ENCODE measurements at regions not wholly inside any gene's neighbourhood (a gene's known extent, or its start where the extent isn't known, plus 50 kb on each side); places are given as distances from the start of the nearest gene placed in this dataset.
"Not testable (repeated sequence)": the region's sequence is repeated elsewhere in the genome, so short reads cannot be mapped to it uniquely, and the experiment has no call there.

GRCh38 chr7:113606325-113606724 lies 312.5 kb downstream of the PPP1R3A start:
- Histone ChIP-seq H3K4me1 (no peaks in the 10 kb centered on the region), H3K27me3 (no peaks in the 10 kb centered on the region), H3K27ac (no peak overlapping the region), H3K36me3 (no peaks in the 10 kb centered on the region), H3K4me3 (no peak overlapping the region), H3K9me3 (no peaks in the 10 kb centered on the region)
- DNase-seq (no peak), ATAC-seq (no peak)
- intact Hi-C loops (cut with DNase I), result no loop called here
- TF ChIP-seq CTCF (IDR thresholded peaks at IDR 0.05), result no peak

- ATAC-seq; H3K9me3 ChIP-seq; DNase-seq; H3K36me3 ChIP-seq; intact Hi-C loops (cut with DNase I); H3K4me1 ChIP-seq; H3K27ac ChIP-seq; H3K4me3 ChIP-seq; H3K27me3 ChIP-seq: not testable (repeated sequence)
These were observed 318.4 kb downstream of the PPP1R3A start for GRCh38 chr7:113600428-113600827.

- H3K9me3 ChIP-seq; ATAC-seq; H3K4me3 ChIP-seq; intact Hi-C loops (cut with DNase I); H3K36me3 ChIP-seq; H3K4me1 ChIP-seq; H3K27ac ChIP-seq; DNase-seq; H3K27me3 ChIP-seq: not testable (repeated sequence)
These were observed 325.4 kb downstream of the PPP1R3A start for GRCh38 chr7:113593455-113593854.

- DNase-seq; intact Hi-C loops (cut with DNase I); H3K4me1 ChIP-seq; H3K27ac ChIP-seq; H3K4me3 ChIP-seq; H3K9me3 ChIP-seq; H3K27me3 ChIP-seq; ATAC-seq; H3K36me3 ChIP-seq: not testable (repeated sequence)
These were observed 325.9 kb downstream of the PPP1R3A start for GRCh38 chr7:113592924-113593323.

- Histone ChIP-seq H3K4me3 (no peak overlapping the region), H3K9me3 (no peaks in the 10 kb centered on the region), H3K36me3 (no peaks in the 10 kb centered on the region), H3K4me1 (no peaks in the 10 kb centered on the region), H3K27me3 (no peaks in the 10 kb centered on the region), H3K27ac (no peak overlapping the region)
- no peak for TF ChIP-seq CTCF (IDR thresholded peaks at IDR 0.05)
- no peak for DNase-seq
- intact Hi-C loops (cut with DNase I), result no loop called here
- ATAC-seq, result no peak
These were observed 336.3 kb downstream of the PPP1R3A start for GRCh38 chr7:113582471-113582870.

- intact Hi-C loops (cut with DNase I); H3K36me3 ChIP-seq; DNase-seq; H3K4me1 ChIP-seq; ATAC-seq; H3K9me3 ChIP-seq; H3K27ac ChIP-seq; H3K27me3 ChIP-seq; H3K4me3 ChIP-seq: not testable (repeated sequence)
These were observed 355.6 kb downstream of the PPP1R3A start for GRCh38 chr7:113563257-113563656.

- intact Hi-C loops (cut with DNase I), result no loop called here
- DNase-seq (no peak), ATAC-seq (no peak)
- no peaks in the 10 kb centered on the region for H3K36me3 ChIP-seq
- no peaks in the 10 kb centered on the region for H3K27me3 ChIP-seq
- no peak overlapping the region for H3K4me3 ChIP-seq
- H3K27ac ChIP-seq, result no peak overlapping the region
- no peaks in the 10 kb centered on the region for H3K9me3 ChIP-seq
- no peak for TF ChIP-seq CTCF (IDR thresholded peaks at IDR 0.05)
- H3K4me1 ChIP-seq, result no peaks in the 10 kb centered on the region
These were observed 356.0 kb downstream of the PPP1R3A start for GRCh38 chr7:113562801-113563200.

GRCh38 chr7:113562242-113562641 lies 356.6 kb downstream of the PPP1R3A start:
- Histone ChIP-seq H3K4me1 (no peaks in the 10 kb centered on the region), H3K36me3 (no peaks in the 10 kb centered on the region), H3K27ac (no peak overlapping the region), H3K9me3 (no peaks in the 10 kb centered on the region), H3K27me3 (no peaks in the 10 kb centered on the region), H3K4me3 (no peak overlapping the region)
- intact Hi-C loops (cut with DNase I), result no loop called here
- ATAC-seq, result no peak
- no peak for DNase-seq
- TF ChIP-seq CTCF (IDR thresholded peaks at IDR 0.05), result no peak

All from upper lobe of right lung (tissue), 1 donor.